ENCODE measurements at regions not wholly inside any gene's neighbourhood (a gene's known extent, or its start where the extent isn't known, plus 50 kb on each side); places are given as distances from the start of the nearest gene placed in this dataset.

GRCh38 chr14:48391661-48392060 is 716.3 kb upstream of the MDGA2 start:
- Histone ChIP-seq H3K27ac (ENCODE audit: low read depth, low read length) (no peak overlapping the region), H2BK5ac (ENCODE audit: low read depth, low read length, poor library complexity) (no peak overlapping the region), H3K27me3 (ENCODE audit: insufficient read depth, low read length) (no peaks in the 10 kb centered on the region), H3K4ac (ENCODE audit: low read depth, low read length) (no peak overlapping the region), H3K14ac (ENCODE audit: low read length) (no peak overlapping the region), H4K8ac (ENCODE audit: low read depth, low read length) (no peak overlapping the region), H3K36me3 (ENCODE audit: control insufficient read depth in 1 of 2, insufficient read depth in 2 of 2, low read length in 2 of 2) (no peaks in the 10 kb centered on the region), H3K4me3 (ENCODE audit: low read depth, low read length) (no peak overlapping the region), H2BK12ac (ENCODE audit: low read length) (no peak overlapping the region), H3K18ac (ENCODE audit: low read length) (no peak overlapping the region), H2AFZ (ENCODE audit: insufficient read depth, low read length, poor library complexity) (no peak overlapping the region), H2AK5ac (ENCODE audit: low read length) (no peak overlapping the region), H4K12ac (ENCODE audit: low read depth, low read length) (no peak overlapping the region), H3K9me3 (ENCODE audit: insufficient read depth, low read depth, low read length) (no peaks in the 10 kb centered on the region), H3K79me1 (ENCODE audit: low read length) (no peaks in the 10 kb centered on the region), H3K4me1 (ENCODE audit: control insufficient read depth in 1 of 2, insufficient read depth in 2 of 2, low read length in 2 of 2) (no peaks in the 10 kb centered on the region), H2BK120ac (ENCODE audit: insufficient read depth, low read length, poor library complexity) (no peak overlapping the region), H3K23ac (ENCODE audit: low read length) (no peak overlapping the region), H3K4me2 (ENCODE audit: low read length) (no peak overlapping the region), H3K79me2 (ENCODE audit: control insufficient read depth, insufficient read depth, low read length, poor library complexity) (no peaks in the 10 kb centered on the region), H3K9ac (ENCODE audit: low read length) (no peak overlapping the region), H4K91ac (ENCODE audit: low read depth, low read length) (no peak overlapping the region)
- WGBS (ENCODE audit: extremely low coverage, insufficient coverage, insufficient read length): no CpG with 5 or more reads among the region's 5 CpGs
- no peak for DNase-seq

DNA sequence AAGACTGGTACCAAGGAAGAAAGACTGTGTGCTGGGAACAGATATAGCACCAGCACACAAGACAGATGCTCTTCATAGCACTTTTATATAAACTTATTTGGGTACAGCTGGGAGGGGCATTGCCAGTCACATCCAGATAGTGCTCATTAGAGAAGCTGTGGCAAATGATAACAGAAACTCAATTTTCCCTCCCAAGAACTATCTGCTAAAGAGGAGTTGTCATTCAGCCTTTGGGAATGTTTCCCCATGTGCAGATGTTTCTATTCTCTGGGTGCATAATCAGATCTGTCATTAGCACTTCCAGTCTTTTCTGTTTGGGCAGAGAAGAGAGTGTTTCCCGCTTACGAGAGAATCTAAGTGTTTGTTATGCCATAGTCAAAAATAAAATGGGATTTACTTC is 714.9 kb upstream of the MDGA2 start:
- no peak overlapping the region for H4K91ac ChIP-seq (ENCODE audit: low read depth, low read length)
- no peak overlapping the region for H4K8ac ChIP-seq (ENCODE audit: low read depth, low read length)
- no peak overlapping the region for H3K4me3 ChIP-seq (ENCODE audit: low read depth, low read length)
- no peak overlapping the region for H3K23ac ChIP-seq (ENCODE audit: low read length)
- no peak overlapping the region for H3K18ac ChIP-seq (ENCODE audit: low read length)
- no peaks in the 10 kb centered on the region for H3K9me3 ChIP-seq (ENCODE audit: insufficient read depth, low read depth, low read length)
- H3K27me3 ChIP-seq (ENCODE audit: insufficient read depth, low read length): no peaks in the 10 kb centered on the region
- no peak overlapping the region for H2BK5ac ChIP-seq (ENCODE audit: low read depth, low read length, poor library complexity)
- no peak overlapping the region for H3K27ac ChIP-seq (ENCODE audit: low read depth, low read length)
- WGBS (ENCODE audit: extremely low coverage, insufficient coverage, insufficient read length): no CpG with 5 or more reads among the region's 2 CpGs
- H2BK12ac ChIP-seq (ENCODE audit: low read length): no peak overlapping the region
- H3K4me1 ChIP-seq (ENCODE audit: control insufficient read depth in 1 of 2, insufficient read depth in 2 of 2, low read length in 2 of 2): no peaks in the 10 kb centered on the region
- no peak overlapping the region for H3K9ac ChIP-seq (ENCODE audit: low read length)
- no peak overlapping the region for H3K4me2 ChIP-seq (ENCODE audit: low read length)
- no peak overlapping the region for H3K14ac ChIP-seq (ENCODE audit: low read length)
- no peaks in the 10 kb centered on the region for H3K79me1 ChIP-seq (ENCODE audit: low read length)
- H3K36me3 ChIP-seq (ENCODE audit: control insufficient read depth in 1 of 2, insufficient read depth in 2 of 2, low read length in 2 of 2): no peaks in the 10 kb centered on the region
- no peak overlapping the region for H4K12ac ChIP-seq (ENCODE audit: low read depth, low read length)
- no peaks in the 10 kb centered on the region for H3K79me2 ChIP-seq (ENCODE audit: control insufficient read depth, insufficient read depth, low read length, poor library complexity)
- DNase-seq: no peak
- H2BK120ac ChIP-seq (ENCODE audit: insufficient read depth, low read length, poor library complexity): no peak overlapping the region
- H2AFZ ChIP-seq (ENCODE audit: insufficient read depth, low read length, poor library complexity): no peak overlapping the region
- H3K4ac ChIP-seq (ENCODE audit: low read depth, low read length): no peak overlapping the region
- no peak overlapping the region for H2AK5ac ChIP-seq (ENCODE audit: low read length)

GRCh38 chr14:48384821-48385220 is 709.4 kb upstream of the MDGA2 start:
- Histone ChIP-seq H3K4me1 (ENCODE audit: control insufficient read depth in 1 of 2, insufficient read depth in 2 of 2, low read length in 2 of 2) (no peaks in the 10 kb centered on the region), H3K27ac (ENCODE audit: low read depth, low read length) (no peak overlapping the region), H3K14ac (ENCODE audit: low read length) (no peak overlapping the region), H4K91ac (ENCODE audit: low read depth, low read length) (no peak overlapping the region), H2AFZ (ENCODE audit: insufficient read depth, low read length, poor library complexity) (no peak overlapping the region), H3K9ac (ENCODE audit: low read length) (no peak overlapping the region), H3K36me3 (ENCODE audit: control insufficient read depth in 1 of 2, insufficient read depth in 2 of 2, low read length in 2 of 2) (no peaks in the 10 kb centered on the region), H3K79me1 (ENCODE audit: low read length) (no peaks in the 10 kb centered on the region), H4K8ac (ENCODE audit: low read depth, low read length) (no peak overlapping the region), H2BK5ac (ENCODE audit: low read depth, low read length, poor library complexity) (no peak overlapping the region), H3K79me2 (ENCODE audit: control insufficient read depth, insufficient read depth, low read length, poor library complexity) (no peaks in the 10 kb centered on the region), H2AK5ac (ENCODE audit: low read length) (no peak overlapping the region), H3K4me3 (ENCODE audit: low read depth, low read length) (no peak overlapping the region), H3K23ac (ENCODE audit: low read length) (no peak overlapping the region), H2BK120ac (ENCODE audit: insufficient read depth, low read length, poor library complexity) (no peak overlapping the region), H2BK12ac (ENCODE audit: low read length) (no peak overlapping the region), H3K4ac (ENCODE audit: low read depth, low read length) (no peak overlapping the region), H3K4me2 (ENCODE audit: low read length) (no peak overlapping the region), H3K18ac (ENCODE audit: low read length) (no peak overlapping the region), H3K27me3 (ENCODE audit: insufficient read depth, low read length) (no peaks in the 10 kb centered on the region), H4K12ac (ENCODE audit: low read depth, low read length) (no peak overlapping the region), H3K9me3 (ENCODE audit: insufficient read depth, low read depth, low read length) (no peaks in the 10 kb centered on the region)
- DNase-seq: no peak
- no CpG with 5 or more reads among the region's 1 CpG for WGBS (ENCODE audit: extremely low coverage, insufficient coverage, insufficient read length)

DNA sequence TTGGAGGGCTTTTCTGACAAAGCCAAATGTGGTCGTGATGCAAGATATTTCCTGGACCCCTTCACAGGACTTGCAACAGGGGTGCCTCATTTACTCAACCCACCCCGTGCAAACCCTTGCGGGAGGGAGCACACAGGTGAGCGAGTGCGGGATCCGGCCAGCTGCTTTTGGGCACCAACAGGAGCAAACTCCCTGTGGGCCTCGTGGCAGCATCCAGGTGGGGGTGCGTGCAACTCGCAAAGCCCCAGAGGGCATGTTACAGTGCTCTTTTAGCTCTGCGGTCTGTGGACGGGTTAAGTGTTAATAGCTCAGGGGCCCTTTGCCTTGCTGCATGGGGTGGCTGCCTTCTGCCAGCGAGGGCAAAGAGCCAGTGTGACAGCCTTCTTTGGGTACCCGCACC is 707.6 kb upstream of the MDGA2 start:
- Histone ChIP-seq H2BK5ac (ENCODE audit: low read depth, low read length, poor library complexity) (no peak overlapping the region), H3K36me3 (ENCODE audit: control insufficient read depth in 1 of 2, insufficient read depth in 2 of 2, low read length in 2 of 2) (no peaks in the 10 kb centered on the region), H4K8ac (ENCODE audit: low read depth, low read length) (no peak overlapping the region), H2AFZ (ENCODE audit: insufficient read depth, low read length, poor library complexity) (no peak overlapping the region), H3K14ac (ENCODE audit: low read length) (no peak overlapping the region), H3K4me2 (ENCODE audit: low read length) (no peak overlapping the region), H3K9me3 (ENCODE audit: insufficient read depth, low read depth, low read length) (no peaks in the 10 kb centered on the region), H3K27me3 (ENCODE audit: insufficient read depth, low read length) (no peaks in the 10 kb centered on the region), H3K4me1 (ENCODE audit: control insufficient read depth in 1 of 2, insufficient read depth in 2 of 2, low read length in 2 of 2) (no peaks in the 10 kb centered on the region), H3K4ac (ENCODE audit: low read depth, low read length) (no peak overlapping the region), H3K4me3 (ENCODE audit: low read depth, low read length) (no peak overlapping the region), H2BK120ac (ENCODE audit: insufficient read depth, low read length, poor library complexity) (no peak overlapping the region), H3K18ac (ENCODE audit: low read length) (no peak overlapping the region), H3K9ac (ENCODE audit: low read length) (no peak overlapping the region), H2AK5ac (ENCODE audit: low read length) (no peak overlapping the region), H3K79me2 (ENCODE audit: control insufficient read depth, insufficient read depth, low read length, poor library complexity) (no peaks in the 10 kb centered on the region), H4K12ac (ENCODE audit: low read depth, low read length) (no peak overlapping the region), H2BK12ac (ENCODE audit: low read length) (no peak overlapping the region), H4K91ac (ENCODE audit: low read depth, low read length) (no peak overlapping the region), H3K79me1 (ENCODE audit: low read length) (no peaks in the 10 kb centered on the region), H3K27ac (ENCODE audit: low read depth, low read length) (no peak overlapping the region), H3K23ac (ENCODE audit: low read length) (no peak overlapping the region)
- no CpG with 5 or more reads among the region's 13 CpGs for WGBS (ENCODE audit: extremely low coverage, insufficient coverage, insufficient read length)
- no peak for DNase-seq
